ENCODE measurements at regions not wholly inside any gene's neighbourhood (a gene's known extent, or its start where the extent isn't known, plus 50 kb on each side); places are given as distances from the start of the nearest gene placed in this dataset.

DNA sequence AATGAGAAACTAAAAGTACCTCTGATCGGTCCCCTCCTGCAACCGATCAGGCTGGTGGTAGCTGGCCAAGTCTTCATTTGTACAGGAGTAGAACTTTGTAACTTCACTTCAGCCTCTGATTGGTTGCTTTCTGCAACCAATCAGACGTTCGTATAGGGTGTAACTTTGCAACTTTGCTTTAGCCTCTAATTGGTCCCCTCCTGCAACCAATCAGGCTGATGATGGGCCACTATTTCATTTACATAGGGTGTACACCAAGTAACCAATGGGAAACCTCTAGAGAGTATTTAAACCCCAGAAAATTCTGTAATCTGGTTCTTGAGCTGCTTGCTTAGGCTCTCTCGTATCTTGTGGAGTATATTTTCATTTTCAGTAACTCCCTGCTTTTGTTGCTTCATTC lies 445.5 kb downstream of the MED10 start:
- TF ChIP-seq, protein P1, sequence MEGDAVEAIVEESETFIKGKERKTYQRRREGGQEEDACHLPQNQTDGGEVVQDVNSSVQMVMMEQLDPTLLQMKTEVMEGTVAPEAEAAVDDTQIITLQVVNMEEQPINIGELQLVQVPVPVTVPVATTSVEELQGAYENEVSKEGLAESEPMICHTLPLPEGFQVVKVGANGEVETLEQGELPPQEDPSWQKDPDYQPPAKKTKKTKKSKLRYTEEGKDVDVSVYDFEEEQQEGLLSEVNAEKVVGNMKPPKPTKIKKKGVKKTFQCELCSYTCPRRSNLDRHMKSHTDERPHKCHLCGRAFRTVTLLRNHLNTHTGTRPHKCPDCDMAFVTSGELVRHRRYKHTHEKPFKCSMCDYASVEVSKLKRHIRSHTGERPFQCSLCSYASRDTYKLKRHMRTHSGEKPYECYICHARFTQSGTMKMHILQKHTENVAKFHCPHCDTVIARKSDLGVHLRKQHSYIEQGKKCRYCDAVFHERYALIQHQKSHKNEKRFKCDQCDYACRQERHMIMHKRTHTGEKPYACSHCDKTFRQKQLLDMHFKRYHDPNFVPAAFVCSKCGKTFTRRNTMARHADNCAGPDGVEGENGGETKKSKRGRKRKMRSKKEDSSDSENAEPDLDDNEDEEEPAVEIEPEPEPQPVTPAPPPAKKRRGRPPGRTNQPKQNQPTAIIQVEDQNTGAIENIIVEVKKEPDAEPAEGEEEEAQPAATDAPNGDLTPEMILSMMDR (IDR thresholded peaks at IDR 0.05; ENCODE audit: poor library complexity, severe bottlenecking) = no peak
- no peak for TF ChIP-seq EP300 (conservative IDR thresholded peaks at IDR 0.05; ENCODE audit: poor library complexity, severe bottlenecking)
- TF ChIP-seq SMC3 (conservative IDR thresholded peaks at IDR 0.05; ENCODE audit: poor library complexity) = no peak
- no peak for TF ChIP-seq TAF1 (IDR thresholded peaks at IDR 0.05; ENCODE audit: low read depth)
- TF ChIP-seq, protein P2, sequence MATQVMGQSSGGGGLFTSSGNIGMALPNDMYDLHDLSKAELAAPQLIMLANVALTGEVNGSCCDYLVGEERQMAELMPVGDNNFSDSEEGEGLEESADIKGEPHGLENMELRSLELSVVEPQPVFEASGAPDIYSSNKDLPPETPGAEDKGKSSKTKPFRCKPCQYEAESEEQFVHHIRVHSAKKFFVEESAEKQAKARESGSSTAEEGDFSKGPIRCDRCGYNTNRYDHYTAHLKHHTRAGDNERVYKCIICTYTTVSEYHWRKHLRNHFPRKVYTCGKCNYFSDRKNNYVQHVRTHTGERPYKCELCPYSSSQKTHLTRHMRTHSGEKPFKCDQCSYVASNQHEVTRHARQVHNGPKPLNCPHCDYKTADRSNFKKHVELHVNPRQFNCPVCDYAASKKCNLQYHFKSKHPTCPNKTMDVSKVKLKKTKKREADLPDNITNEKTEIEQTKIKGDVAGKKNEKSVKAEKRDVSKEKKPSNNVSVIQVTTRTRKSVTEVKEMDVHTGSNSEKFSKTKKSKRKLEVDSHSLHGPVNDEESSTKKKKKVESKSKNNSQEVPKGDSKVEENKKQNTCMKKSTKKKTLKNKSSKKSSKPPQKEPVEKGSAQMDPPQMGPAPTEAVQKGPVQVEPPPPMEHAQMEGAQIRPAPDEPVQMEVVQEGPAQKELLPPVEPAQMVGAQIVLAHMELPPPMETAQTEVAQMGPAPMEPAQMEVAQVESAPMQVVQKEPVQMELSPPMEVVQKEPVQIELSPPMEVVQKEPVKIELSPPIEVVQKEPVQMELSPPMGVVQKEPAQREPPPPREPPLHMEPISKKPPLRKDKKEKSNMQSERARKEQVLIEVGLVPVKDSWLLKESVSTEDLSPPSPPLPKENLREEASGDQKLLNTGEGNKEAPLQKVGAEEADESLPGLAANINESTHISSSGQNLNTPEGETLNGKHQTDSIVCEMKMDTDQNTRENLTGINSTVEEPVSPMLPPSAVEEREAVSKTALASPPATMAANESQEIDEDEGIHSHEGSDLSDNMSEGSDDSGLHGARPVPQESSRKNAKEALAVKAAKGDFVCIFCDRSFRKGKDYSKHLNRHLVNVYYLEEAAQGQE (IDR thresholded peaks at IDR 0.05; ENCODE audit: borderline replicate concordance) = no peak

Data from neural cell (in vitro differentiated cells).